ENCODE measurements at regions not wholly inside any gene's neighbourhood (a gene's known extent, or its start where the extent isn't known, plus 50 kb on each side); places are given as distances from the start of the nearest gene placed in this dataset.

GRCh38 chr5:135234666-135235401, 164.2 kb downstream of the MACROH2A1 start:
- DNase-seq = no peak

- DNase-seq = no peak
These were observed 164.8 kb downstream of the MACROH2A1 start for GRCh38 chr5:135234242-135234641.

GRCh38 chr5:135233477-135233876, 165.6 kb downstream of the MACROH2A1 start:
- no peak for DNase-seq

GRCh38 chr5:135232958-135233357, 166.1 kb downstream of the MACROH2A1 start:
- DNase-seq = no peak

GRCh38 chr5:135231289-135231688, 167.7 kb downstream of the MACROH2A1 start:
- DNase-seq = no peak

- no peak for DNase-seq
These were observed 168.6 kb downstream of the MACROH2A1 start for GRCh38 chr5:135230251-135230925.

- DNase-seq = no peak
These were observed 169.3 kb downstream of the MACROH2A1 start for GRCh38 chr5:135229679-135230132.

GRCh38 chr5:135229122-135229521, 169.9 kb downstream of the MACROH2A1 start:
- no peak for DNase-seq

GRCh38 chr5:135228222-135228621, 170.8 kb downstream of the MACROH2A1 start:
- no peak for DNase-seq

- DNase-seq = no peak
These were observed 171.7 kb downstream of the MACROH2A1 start for GRCh38 chr5:135227064-135228022.

GRCh38 chr5:135225856-135226560, 173.0 kb downstream of the MACROH2A1 start:
- no peak for DNase-seq

GRCh38 chr5:135223891-135224625, 175.0 kb downstream of the MACROH2A1 start:
- DNase-seq = no peak

GRCh38 chr5:135223404-135223803, 175.6 kb downstream of the MACROH2A1 start:
- no peak for DNase-seq

GRCh38 chr5:135222771-135223170, 176.3 kb downstream of the MACROH2A1 start:
- no peak for DNase-seq

- DNase-seq = no peak
These were observed 176.8 kb downstream of the MACROH2A1 start for GRCh38 chr5:135222171-135222681.

GRCh38 chr5:135221696-135222095, 177.3 kb downstream of the MACROH2A1 start:
- DNase-seq = no peak

GRCh38 chr5:135221187-135221473, 177.9 kb downstream of the MACROH2A1 start:
- no peak for DNase-seq

GRCh38 chr5:135220394-135221186, 178.4 kb downstream of the MACROH2A1 start:
- DNase-seq = no peak

GRCh38 chr5:135219868-135220267, 179.2 kb downstream of the MACROH2A1 start:
- DNase-seq = no peak

GRCh38 chr5:135218790-135219568, 180.1 kb downstream of the MACROH2A1 start:
- DNase-seq = no peak
